ENCODE measurements at regions not wholly inside any gene's neighbourhood (a gene's known extent, or its start where the extent isn't known, plus 50 kb on each side); places are given as distances from the start of the nearest gene placed in this dataset.

DNA sequence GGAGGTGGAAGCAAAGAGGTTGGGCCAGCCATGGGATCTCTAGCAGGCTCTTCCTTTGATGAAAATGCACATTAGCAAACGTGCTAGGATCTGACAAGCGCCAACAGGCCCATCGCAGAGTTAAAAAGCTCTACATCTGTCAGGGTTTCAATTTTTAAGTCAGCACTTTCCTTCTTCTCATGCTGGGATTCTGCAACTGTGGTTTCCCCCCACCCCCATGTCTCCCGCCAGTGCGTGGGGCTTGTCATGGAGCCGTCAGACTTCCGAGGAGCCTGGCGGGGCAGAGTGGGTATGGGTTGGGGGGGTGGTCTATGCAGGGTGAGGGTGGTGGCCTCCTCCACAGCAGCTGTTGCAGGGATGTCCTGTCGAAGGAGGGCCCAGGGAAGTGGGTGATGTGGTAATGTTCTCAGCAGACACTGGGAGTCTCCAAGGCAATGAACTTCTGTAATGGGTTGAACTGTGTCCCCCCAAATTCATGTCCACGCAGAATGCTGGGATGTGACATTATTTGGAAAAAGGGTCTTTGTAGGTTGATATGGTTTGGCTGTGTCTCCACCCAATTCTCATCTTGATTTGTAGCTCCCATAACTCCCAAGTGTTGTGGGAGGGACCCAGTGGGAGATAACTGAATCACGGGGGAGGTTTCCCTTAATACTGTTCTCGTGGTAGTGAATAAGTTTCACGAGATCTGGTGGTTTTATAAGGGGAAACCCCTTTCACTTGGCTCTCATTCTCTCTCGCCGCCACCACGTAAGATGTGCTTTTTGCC lies 115.2 kb upstream of the MAP1LC3B2 start:
- no peaks in the 10 kb centered on the region for H3K4me1 ChIP-seq (ENCODE audit: control insufficient read depth, extremely low read depth, insufficient read depth, low read length)
- dilution Hi-C loops (cut with MboI; ENCODE audit: extremely low pct_ligation_motif_present, low sequenced_read_pairs) = no loop called here
- H3K36me3 ChIP-seq (ENCODE audit: control insufficient read depth in 2 of 2, extremely low read depth in 1 of 2, insufficient read depth in 2 of 2, low read length in 2 of 2) = no peaks in the 10 kb centered on the region
- no peaks in the 10 kb centered on the region for H3K27me3 ChIP-seq (ENCODE audit: control insufficient read depth in 2 of 2, insufficient read depth in 2 of 2, low read length in 2 of 2)
- no peak overlapping the region for H3K4me2 ChIP-seq (ENCODE audit: insufficient read depth, low read length)
- no peak overlapping the region for H2AFZ ChIP-seq (ENCODE audit: low read depth, low read length)
- FAIRE-seq (no peak), DNase-seq (ENCODE audit: low read depth, low spot score) (no peak)
- H3K9me1 ChIP-seq (replicated peaks; ENCODE audit: control insufficient read depth, extremely low read depth, insufficient read depth, low read length) = no peaks in the 10 kb centered on the region
- no peaks in the 10 kb centered on the region for H4K20me1 ChIP-seq (replicated peaks; ENCODE audit: control insufficient read depth, extremely low read depth, insufficient read depth, low read length)
- BruUV-seq (replicated peaks) = no TSS peak
- H3K27ac ChIP-seq (ENCODE audit: insufficient read depth, low read depth, low read length) = no peak overlapping the region
- no peak overlapping the region for H3K4me3 ChIP-seq (replicated peaks in 1 of 3; ENCODE audit: insufficient read depth in 1 of 3, low read depth in 1 of 3, low read length in 3 of 3)
- no peaks in the 10 kb centered on the region for H3K9me3 ChIP-seq (replicated peaks; ENCODE audit: control insufficient read depth, insufficient read depth, low read length)
- no peak overlapping the region for H3K9ac ChIP-seq (replicated peaks; ENCODE audit: extremely low read depth, insufficient read depth, low read length)
- TF ChIP-seq, protein P1, sequence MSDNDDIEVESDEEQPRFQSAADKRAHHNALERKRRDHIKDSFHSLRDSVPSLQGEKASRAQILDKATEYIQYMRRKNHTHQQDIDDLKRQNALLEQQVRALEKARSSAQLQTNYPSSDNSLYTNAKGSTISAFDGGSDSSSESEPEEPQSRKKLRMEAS (IDR thresholded peaks at IDR 0.05; ENCODE audit: insufficient read depth, insufficient read length) = no peak
- no peak for TF ChIP-seq MYC (IDR thresholded peaks at IDR 0.05; ENCODE audit: low read depth, low read length)
- TF ChIP-seq JUN (IDR thresholded peaks at IDR 0.05; ENCODE audit: borderline replicate concordance, insufficient read depth, insufficient read length, low read depth) = no peak
- no peak for TF ChIP-seq EZH2 (IDR thresholded peaks at IDR 0.05; ENCODE audit: borderline replicate concordance, low read depth, low read length, severe bottlenecking)
- TF ChIP-seq, protein P2, sequence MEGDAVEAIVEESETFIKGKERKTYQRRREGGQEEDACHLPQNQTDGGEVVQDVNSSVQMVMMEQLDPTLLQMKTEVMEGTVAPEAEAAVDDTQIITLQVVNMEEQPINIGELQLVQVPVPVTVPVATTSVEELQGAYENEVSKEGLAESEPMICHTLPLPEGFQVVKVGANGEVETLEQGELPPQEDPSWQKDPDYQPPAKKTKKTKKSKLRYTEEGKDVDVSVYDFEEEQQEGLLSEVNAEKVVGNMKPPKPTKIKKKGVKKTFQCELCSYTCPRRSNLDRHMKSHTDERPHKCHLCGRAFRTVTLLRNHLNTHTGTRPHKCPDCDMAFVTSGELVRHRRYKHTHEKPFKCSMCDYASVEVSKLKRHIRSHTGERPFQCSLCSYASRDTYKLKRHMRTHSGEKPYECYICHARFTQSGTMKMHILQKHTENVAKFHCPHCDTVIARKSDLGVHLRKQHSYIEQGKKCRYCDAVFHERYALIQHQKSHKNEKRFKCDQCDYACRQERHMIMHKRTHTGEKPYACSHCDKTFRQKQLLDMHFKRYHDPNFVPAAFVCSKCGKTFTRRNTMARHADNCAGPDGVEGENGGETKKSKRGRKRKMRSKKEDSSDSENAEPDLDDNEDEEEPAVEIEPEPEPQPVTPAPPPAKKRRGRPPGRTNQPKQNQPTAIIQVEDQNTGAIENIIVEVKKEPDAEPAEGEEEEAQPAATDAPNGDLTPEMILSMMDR (IDR thresholded peaks at IDR 0.05; ENCODE audit: extremely low read depth in 1 of 2, insufficient read depth in 1 of 2, low read depth in 1 of 2, low read length in 2 of 2) = no peak
- TF ChIP-seq FOS (IDR thresholded peaks at IDR 0.05; ENCODE audit: borderline replicate concordance, insufficient read depth, low read length) = no peak
- TF ChIP-seq POLR2A (IDR thresholded peaks at IDR 0.05; ENCODE audit: low read depth, low read length) = no peak
- TF ChIP-seq GATA2 (IDR thresholded peaks at IDR 0.05; ENCODE audit: insufficient read depth, insufficient read length, low read depth, low read length) = no peak
- TF ChIP-seq POLR2AphosphoS5 (IDR thresholded peaks at IDR 0.05; ENCODE audit: insufficient read depth, low read depth, low read length) = no peak
- POLR2A ChIA-PET = no interaction called here
- H3K79me2 ChIP-seq (ENCODE audit: control insufficient read depth, insufficient read depth, low read length) = no peaks in the 10 kb centered on the region
- intact Hi-C loops (cut with micrococcal nuclease) = no loop called here
- CTCF ChIA-PET = interaction anchor here (1.1 kb wide), 1 partner anchor 9 kb away, joined by 3 read pairs; no protein-coding TSS in a partner anchor
